GM12891 (cell line): ENCODE measurements at regions not wholly inside any gene's neighbourhood (a gene's known extent, or its start where the extent isn't known, plus 50 kb on each side); places are given as distances from the start of the nearest gene placed in this dataset.

ENCODE experiments used
- POLR2A ChIP-seq: IDR thresholded peaks from 2 replicates; pipeline ENCODE4 v1.6.1; 2011; ENCODE audit warnings: low read depth, low read length, control low read depth
- POLR2AphosphoS5 ChIP-seq: IDR thresholded peaks from 2 replicates; pipeline ENCODE4 v1.6.1; 2011; ENCODE audit warnings: low read depth, low read length, control low read depth
- POU2F2 ChIP-seq: IDR thresholded peaks from 2 replicates; pipeline ENCODE4 v1.6.1; 2011; ENCODE audit warnings: low read depth, mild to moderate bottlenecking, control low read depth, low read length, moderate library complexity
- SPI1 ChIP-seq: IDR thresholded peaks from 2 replicates; pipeline ENCODE4 v1.6.1; 2011; ENCODE audit warnings: low read depth, low read length, control low read depth
- TAF1 ChIP-seq: IDR thresholded peaks from 2 replicates; pipeline ENCODE4 v1.6.1; 2011; ENCODE audit warnings: low read depth, low read length, control low read depth

- TF ChIP-seq POLR2AphosphoS5: no peak
- TF ChIP-seq POLR2A: no peak
- TF ChIP-seq TAF1: no peak
- no peak for TF ChIP-seq SPI1
- TF ChIP-seq POU2F2: no peak
Measured at GRCh38 chr21:27021046-27021445, 54.2 kb upstream of the ADAMTS5 start.
